Bronchial epithelial cell (primary cell): ENCODE measurements at regions not wholly inside any gene's neighbourhood (a gene's known extent, or its start where the extent isn't known, plus 50 kb on each side); places are given as distances from the start of the nearest gene placed in this dataset.
A peak's percentile ranks its signal among the peaks of the same experiment; 100 is the strongest.
"Not testable (repeated sequence)": the region's sequence is repeated elsewhere in the genome, so short reads cannot be mapped to it uniquely, and the experiment has no call there.

Experiments used
- DNase-seq: peaks from one replicate; pipeline ENCODE4 v3.0.0-alpha.2; 2010; ENCODE audit warnings: low read depth
- FAIRE-seq: peaks from 2 replicates; lab custom pipeline; 2011; peaks lifted over from hg19 to GRCh38; lab: Jason Lieb, UNC
- H3K27me3 ChIP-seq: 2 replicates; pipeline ENCODE4 v1.5.1; 2011; ENCODE audit warnings: low read length; ENCODE audit not compliant: control insufficient read depth, insufficient read depth
- H3K36me3 ChIP-seq: 2 replicates; pipeline ENCODE4 v1.5.1; 2011; ENCODE audit warnings: low read length; ENCODE audit not compliant: control insufficient read depth, insufficient read depth
- H3K4me3 ChIP-seq: 2 replicates; pipeline ENCODE4 v1.5.1; 2011; ENCODE audit warnings: mild to moderate bottlenecking, low read depth, low read length, control low read depth
- TF ChIP-seq, protein P1 (sequence below): IDR thresholded peaks from 2 replicates; pipeline ENCODE4 v1.5.1; 2011; ENCODE audit warnings: mild to moderate bottlenecking, moderate library complexity, low read length, control low read depth, inconsistent platforms; ENCODE audit not compliant: insufficient read depth, severe bottlenecking

DNA sequence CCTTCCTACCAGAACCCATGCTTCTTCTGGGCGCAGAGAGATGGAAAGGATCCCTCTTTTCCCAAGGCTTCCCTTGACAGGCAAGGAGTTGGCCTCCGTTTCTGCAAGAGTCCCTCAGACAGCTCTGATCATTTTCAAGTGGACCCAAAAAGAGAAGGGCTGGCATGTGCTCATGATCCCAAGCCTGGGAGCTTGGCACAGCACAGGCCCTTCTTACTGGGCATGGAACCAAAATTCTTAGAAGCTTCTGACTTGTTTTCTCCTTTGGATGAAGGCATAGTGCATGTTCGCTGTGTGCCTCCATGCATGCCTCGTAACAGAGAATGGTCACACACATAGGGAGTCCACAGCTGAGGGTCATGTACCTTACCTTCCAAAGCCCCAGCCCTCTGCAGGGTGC is 449.6 kb downstream of the MIAT start:
- no peaks in the 10 kb centered on the region for H3K36me3 ChIP-seq
- TF ChIP-seq, protein P1, sequence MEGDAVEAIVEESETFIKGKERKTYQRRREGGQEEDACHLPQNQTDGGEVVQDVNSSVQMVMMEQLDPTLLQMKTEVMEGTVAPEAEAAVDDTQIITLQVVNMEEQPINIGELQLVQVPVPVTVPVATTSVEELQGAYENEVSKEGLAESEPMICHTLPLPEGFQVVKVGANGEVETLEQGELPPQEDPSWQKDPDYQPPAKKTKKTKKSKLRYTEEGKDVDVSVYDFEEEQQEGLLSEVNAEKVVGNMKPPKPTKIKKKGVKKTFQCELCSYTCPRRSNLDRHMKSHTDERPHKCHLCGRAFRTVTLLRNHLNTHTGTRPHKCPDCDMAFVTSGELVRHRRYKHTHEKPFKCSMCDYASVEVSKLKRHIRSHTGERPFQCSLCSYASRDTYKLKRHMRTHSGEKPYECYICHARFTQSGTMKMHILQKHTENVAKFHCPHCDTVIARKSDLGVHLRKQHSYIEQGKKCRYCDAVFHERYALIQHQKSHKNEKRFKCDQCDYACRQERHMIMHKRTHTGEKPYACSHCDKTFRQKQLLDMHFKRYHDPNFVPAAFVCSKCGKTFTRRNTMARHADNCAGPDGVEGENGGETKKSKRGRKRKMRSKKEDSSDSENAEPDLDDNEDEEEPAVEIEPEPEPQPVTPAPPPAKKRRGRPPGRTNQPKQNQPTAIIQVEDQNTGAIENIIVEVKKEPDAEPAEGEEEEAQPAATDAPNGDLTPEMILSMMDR, result no peak
- no peak for FAIRE-seq
- no peak overlapping the region for H3K4me3 ChIP-seq
- no peaks in the 10 kb centered on the region for H3K27me3 ChIP-seq
- no peak for DNase-seq

DNA sequence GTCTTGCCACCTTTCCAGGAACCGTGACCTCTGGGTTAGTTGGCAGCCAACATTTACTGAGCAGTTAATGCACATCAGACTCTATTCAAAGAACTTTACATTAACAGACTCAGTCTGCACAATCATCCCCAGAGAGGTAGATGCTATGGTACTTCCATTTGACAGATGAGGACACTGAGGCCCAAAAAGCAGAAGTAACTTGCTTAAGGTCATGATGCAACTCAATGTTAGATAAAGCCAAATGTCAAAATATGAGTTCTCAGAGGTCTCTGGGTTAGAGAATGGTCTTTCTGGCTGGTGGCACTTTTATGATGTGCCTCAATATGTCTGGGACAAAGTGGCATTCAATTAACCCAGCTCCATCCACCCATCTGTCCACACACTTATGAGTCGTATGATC is 450.0 kb downstream of the MIAT start:
- TF ChIP-seq, protein P1, result no peak
- H3K36me3 ChIP-seq, result no peaks in the 10 kb centered on the region
- no peaks in the 10 kb centered on the region for H3K27me3 ChIP-seq
- FAIRE-seq, result no peak
- H3K4me3 ChIP-seq, result no peak overlapping the region
- DNase-seq, result no peak

DNA sequence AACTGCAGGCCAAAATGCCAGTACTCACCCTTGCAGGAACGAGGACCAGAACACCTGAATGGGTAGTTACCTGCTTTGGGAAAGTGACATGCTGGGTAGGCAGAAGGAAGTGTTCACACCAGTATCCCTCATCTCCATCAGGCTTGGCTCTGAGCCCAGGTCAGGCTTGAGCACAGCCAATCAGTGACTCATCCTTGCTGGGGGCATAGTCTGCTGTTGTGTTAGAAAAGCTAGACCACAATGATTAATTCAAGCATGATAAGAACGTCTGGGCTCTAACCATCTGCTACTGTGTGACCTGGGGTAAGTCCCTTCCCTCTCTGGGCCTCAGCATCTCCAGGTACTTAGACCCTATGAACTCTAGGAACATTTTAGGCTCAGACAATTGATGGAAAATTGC is 450.4 kb downstream of the MIAT start:
- Histone ChIP-seq H3K4me3 (no peak overlapping the region), H3K36me3 (no peaks in the 10 kb centered on the region), H3K27me3 (no peaks in the 10 kb centered on the region)
- FAIRE-seq (peak; percentile 76), DNase-seq (peak; percentile 99)
- TF ChIP-seq, protein P1, result no peak

DNA sequence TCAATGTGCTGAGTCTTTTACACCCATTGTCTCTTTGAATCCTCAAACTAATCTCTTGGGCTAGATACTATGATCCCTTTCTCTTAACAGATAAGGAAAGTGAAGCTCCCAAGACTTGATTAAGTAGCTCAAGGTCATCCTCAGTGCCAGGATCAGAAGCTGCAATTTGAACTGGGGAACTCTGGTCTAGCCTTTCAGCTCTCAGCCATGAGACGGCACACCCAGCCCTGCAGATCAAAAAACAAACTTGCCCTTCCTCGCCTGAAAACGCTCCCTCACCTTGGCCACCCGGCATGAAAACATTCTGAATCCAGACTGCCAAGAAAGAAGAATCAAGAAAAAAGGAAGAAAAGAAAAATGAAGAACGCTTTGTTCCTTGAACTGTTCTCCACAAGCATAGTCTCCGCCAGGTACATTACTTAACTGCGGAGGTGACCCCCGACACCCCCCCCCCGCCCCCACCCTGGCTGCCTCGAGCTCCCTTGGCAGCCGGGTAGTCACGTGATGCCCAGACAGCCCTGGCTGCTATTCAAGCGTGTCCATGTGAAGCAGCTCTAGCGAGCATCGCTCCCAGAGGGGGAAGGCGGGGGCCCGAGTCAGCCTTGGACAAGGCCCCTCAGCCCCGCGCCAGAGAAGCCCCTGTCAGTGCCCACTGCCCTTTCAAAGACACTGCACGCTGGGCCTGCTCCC is 451.2 kb downstream of the MIAT start:
- TF ChIP-seq, protein P1, result no peak
- Histone ChIP-seq H3K27me3 (no peaks in the 10 kb centered on the region), H3K4me3 (no peak overlapping the region), H3K36me3 (no peaks in the 10 kb centered on the region)
- no peak for DNase-seq
- FAIRE-seq, result no peak

DNA sequence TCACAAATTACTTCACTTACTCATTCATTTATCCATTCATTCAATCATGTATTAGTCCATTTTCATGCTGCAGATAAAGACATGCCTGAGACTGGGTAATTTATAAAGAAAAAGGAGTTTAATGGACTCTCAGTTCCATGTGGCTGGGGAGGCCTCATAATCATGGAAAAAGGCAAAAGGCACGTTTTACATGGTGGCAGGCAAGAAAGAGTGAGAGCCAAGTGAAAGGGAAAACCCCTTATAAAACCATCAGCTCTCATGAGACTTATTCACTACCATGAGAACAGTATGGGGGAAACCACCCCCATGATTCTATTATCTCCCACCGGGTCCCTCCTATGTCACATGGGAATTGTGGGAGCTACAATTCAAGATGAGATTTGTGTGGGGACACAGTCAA is 452.0 kb downstream of the MIAT start:
- not testable (repeated sequence) for H3K27me3 ChIP-seq, DNase-seq, H3K36me3 ChIP-seq, FAIRE-seq, H3K4me3 ChIP-seq

DNA sequence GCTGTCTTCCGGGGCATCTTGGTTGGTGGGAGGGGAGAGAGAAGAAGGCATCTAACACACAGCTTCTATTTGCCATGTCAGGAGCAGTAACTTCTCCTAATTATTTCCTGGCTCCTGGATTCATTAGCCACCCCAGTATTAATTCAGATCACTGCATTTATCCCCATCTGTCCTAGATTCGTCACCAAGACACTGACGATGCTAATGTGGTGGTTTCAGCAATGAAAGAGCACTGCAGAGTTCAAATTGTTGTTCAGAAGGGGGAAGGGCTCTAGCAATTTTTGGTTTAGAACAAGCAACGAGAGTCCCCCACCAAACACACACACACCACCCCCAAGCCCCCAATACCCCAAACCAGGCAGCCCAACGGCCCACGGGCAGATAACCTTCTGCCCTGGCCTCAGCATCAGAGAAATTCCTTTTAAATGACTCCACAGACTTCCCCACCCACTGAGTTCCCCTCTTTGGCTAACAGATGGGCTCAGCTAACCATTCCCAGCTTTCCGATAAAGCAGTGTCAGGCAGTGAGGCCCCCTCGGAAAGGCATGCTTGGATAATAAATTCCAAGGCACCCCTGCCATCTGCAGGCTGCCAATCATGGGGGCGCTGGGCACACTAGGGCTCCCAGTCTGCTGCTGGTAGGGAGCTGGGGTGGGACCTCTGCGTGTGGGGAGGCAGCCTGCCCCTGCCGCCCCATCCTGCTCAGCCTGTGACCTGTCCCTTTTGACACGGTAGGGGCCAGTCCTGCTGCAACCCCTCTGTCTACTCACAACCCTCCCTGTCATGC is 453.5 kb downstream of the MIAT start:
- no peaks in the 10 kb centered on the region for H3K36me3 ChIP-seq
- DNase-seq (no peak), FAIRE-seq (no peak)
- H3K4me3 ChIP-seq, result no peak overlapping the region
- TF ChIP-seq, protein P1, result no peak
- no peaks in the 10 kb centered on the region for H3K27me3 ChIP-seq
